ENCODE measurements at regions not wholly inside any gene's neighbourhood (a gene's known extent, or its start where the extent isn't known, plus 50 kb on each side); places are given as distances from the start of the nearest gene placed in this dataset.

DNA sequence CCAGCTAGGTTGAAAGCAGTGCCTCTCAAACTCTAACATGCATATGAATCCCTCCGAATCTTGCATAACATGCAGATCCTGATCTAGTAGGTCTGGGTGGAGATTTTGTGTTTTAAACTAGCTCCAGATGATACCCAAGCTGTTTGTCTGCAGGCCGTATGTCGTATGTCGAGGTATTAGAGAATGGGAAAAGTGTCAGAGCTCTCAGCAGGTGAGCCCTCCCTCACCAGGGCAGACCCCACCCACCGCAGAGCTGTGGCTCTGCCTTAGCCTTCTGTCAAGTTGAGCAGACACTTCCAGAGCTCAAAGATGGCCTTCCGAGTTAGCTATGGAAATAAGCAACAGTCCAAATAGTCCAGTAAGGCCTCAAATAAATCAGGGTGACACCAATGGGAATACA, 83.2 kb upstream of the MAP3K1 start:
- TF ChIP-seq EZH2 (IDR thresholded peaks at IDR 0.05; ENCODE audit: insufficient read depth, poor library complexity, severe bottlenecking), result no peak
- no peak for TF ChIP-seq EZH2phosphoT487 (IDR thresholded peaks at IDR 0.05; ENCODE audit: insufficient read depth, low read depth)

Data from GM23248 (cell line).